H9 (cell line): ENCODE measurements at regions not wholly inside any gene's neighbourhood (a gene's known extent, or its start where the extent isn't known, plus 50 kb on each side); places are given as distances from the start of the nearest gene placed in this dataset.

ENCODE experiments used
- DNase-seq: peaks from one replicate; pipeline ENCODE4 v3.0.0-alpha.2; 2017
- H2AFZ ChIP-seq: one replicate; pipeline ENCODE4 v1.6.1; 2013; ENCODE audit warnings: mild to moderate bottlenecking, low read length, control low read depth, moderate library complexity
- H2AK5ac ChIP-seq: 2 replicates; pipeline ENCODE4 v1.6.1; 2013; ENCODE audit warnings: low read length, control low read depth, mixed read lengths; ENCODE audit not compliant: insufficient read length
- H2BK120ac ChIP-seq: one replicate; pipeline ENCODE4 v1.6.1; 2013; ENCODE audit warnings: low read depth, mild to moderate bottlenecking, low read length, control low read depth, inconsistent platforms; ENCODE audit not compliant: poor library complexity, severe bottlenecking
- H2BK12ac ChIP-seq: 2 replicates; pipeline ENCODE4 v1.6.1; 2013; ENCODE audit warnings: low read length, control low read depth, mixed read lengths, low read depth; ENCODE audit not compliant: insufficient read length
- H2BK15ac ChIP-seq: 2 replicates; pipeline ENCODE4 v1.6.1; 2013; ENCODE audit warnings: low read depth, low read length, control low read depth
- H2BK20ac ChIP-seq: one replicate; pipeline ENCODE4 v1.6.1; 2013; ENCODE audit warnings: low read depth, mild to moderate bottlenecking, low read length, control low read depth, inconsistent platforms; ENCODE audit not compliant: poor library complexity, severe bottlenecking
- H2BK5ac ChIP-seq: 2 replicates; pipeline ENCODE4 v1.6.1; 2013; ENCODE audit warnings: low read length, control low read depth, mixed read lengths; ENCODE audit not compliant: insufficient read length
- H3K14ac ChIP-seq: 2 replicates; pipeline ENCODE4 v1.6.1; 2013; ENCODE audit warnings: low read length, control low read depth; ENCODE audit not compliant: insufficient read depth
- H3K18ac ChIP-seq: 2 replicates; pipeline ENCODE4 v1.6.1; 2013; ENCODE audit warnings: low read depth, mild to moderate bottlenecking, mixed read lengths, low read length, control low read depth; ENCODE audit not compliant: insufficient read length
- H3K23ac ChIP-seq: 2 replicates; pipeline ENCODE4 v1.6.1; 2013; ENCODE audit warnings: low read length, control low read depth, mixed read lengths, low read depth; ENCODE audit not compliant: insufficient read length
- H3K23me2 ChIP-seq: 2 replicates; pipeline ENCODE4 v1.6.1; 2013; ENCODE audit warnings: low read depth, mild to moderate bottlenecking, mixed read lengths, low read length, control low read depth; ENCODE audit not compliant: insufficient read length, poor library complexity, severe bottlenecking
- H3K27ac ChIP-seq: 2 replicates; pipeline ENCODE4 v1.5.1; 2013; ENCODE audit warnings: low read length, control low read depth, mixed read lengths, low read depth; ENCODE audit not compliant: insufficient read length
- H3K27me3 ChIP-seq: 2 replicates; pipeline ENCODE4 v1.6.1; 2013; ENCODE audit warnings: low read length, control low read depth, inconsistent platforms; ENCODE audit not compliant: insufficient read depth
- H3K4ac ChIP-seq: 2 replicates; pipeline ENCODE4 v1.6.1; 2013; ENCODE audit warnings: low read depth, mild to moderate bottlenecking, control low read depth, inconsistent platforms, low read length, moderate library complexity
- H3K4me1 ChIP-seq: 2 replicates; pipeline ENCODE4 v1.6.1; 2013; ENCODE audit warnings: low read length, control low read depth, inconsistent platforms; ENCODE audit not compliant: insufficient read depth
- H3K4me2 ChIP-seq: 2 replicates; pipeline ENCODE4 v1.6.1; 2013; ENCODE audit warnings: low read length, control low read depth, mixed read lengths; ENCODE audit not compliant: insufficient read length, insufficient read depth
- H3K56ac ChIP-seq: 2 replicates; pipeline ENCODE4 v1.6.1; 2013; ENCODE audit warnings: low read depth, mild to moderate bottlenecking, mixed read lengths, low read length, control low read depth; ENCODE audit not compliant: insufficient read length
- H3K79me1 ChIP-seq: 2 replicates; pipeline ENCODE4 v1.6.1; 2013; ENCODE audit warnings: low read depth, mild to moderate bottlenecking, moderate library complexity, low read length, control low read depth, inconsistent platforms; ENCODE audit not compliant: insufficient read depth, poor library complexity, severe bottlenecking
- H3K79me2 ChIP-seq: 2 replicates; pipeline ENCODE4 v1.6.1; 2013; ENCODE audit warnings: low read length, control low read depth, inconsistent platforms; ENCODE audit not compliant: insufficient read depth
- H3K9ac ChIP-seq: 2 replicates; pipeline ENCODE4 v1.6.1; 2013; ENCODE audit warnings: low read length, control low read depth, mixed read lengths; ENCODE audit not compliant: insufficient read length; ENCODE audit errors: extremely low read depth
- H3K9me3 ChIP-seq: one replicate; pipeline ENCODE4 v1.6.1; 2013; ENCODE audit warnings: low read depth, low read length, inconsistent platforms; ENCODE audit not compliant: control insufficient read depth
- H3T11ph ChIP-seq: one replicate; pipeline ENCODE4 v1.6.1; 2013; ENCODE audit warnings: mild to moderate bottlenecking, low read length, control low read depth, inconsistent platforms
- H4K20me1 ChIP-seq: one replicate; pipeline ENCODE4 v1.6.1; 2013; ENCODE audit not compliant: control insufficient read depth, insufficient read length, insufficient read depth
- H4K5ac ChIP-seq: 2 replicates; pipeline ENCODE4 v1.6.1; 2013; ENCODE audit warnings: low read depth, mild to moderate bottlenecking, mixed read lengths, low read length, control low read depth; ENCODE audit not compliant: insufficient read length
- H4K8ac ChIP-seq: replicated peaks from 2 replicates; pipeline ENCODE4 v1.6.1; 2013; ENCODE audit warnings: low read length, control low read depth, mixed read lengths, low read depth; ENCODE audit not compliant: insufficient read length
- H4K91ac ChIP-seq: 2 replicates; pipeline ENCODE4 v1.6.1; 2013; ENCODE audit warnings: low read depth, mild to moderate bottlenecking, moderate library complexity, mixed read lengths, low read length, control low read depth; ENCODE audit not compliant: insufficient read length
- H3K27ac Mint-ChIP-seq, 3 experiments: 2 replicates in 2 of 3; 3 replicates in 1 of 3; pipeline ENCODE4 v1.8.0; 2020 to 2021; ENCODE audit warnings: mixed read lengths in 3 of 3, mild to moderate bottlenecking in 1 of 3, moderate library complexity in 1 of 3
- H3K27me3 Mint-ChIP-seq: 2 replicates; pipeline ENCODE4 v1.8.0; 2021; ENCODE audit warnings: low read depth, mild to moderate bottlenecking, moderate library complexity, mixed read lengths
- H3K36me3 Mint-ChIP-seq, 3 experiments: 2 replicates in 2 of 3; 3 replicates in 1 of 3; pipeline ENCODE4 v1.8.0; 2020 to 2021; ENCODE audit warnings: low read depth in 3 of 3, mixed read lengths in 3 of 3; ENCODE audit not compliant: insufficient read depth in 1 of 3
- H3K4me1 Mint-ChIP-seq, 2 experiments: 2 replicates each; pipeline ENCODE4 v1.8.0; 2020; ENCODE audit warnings: mixed read lengths in 2 of 2
- H3K4me3 Mint-ChIP-seq, 2 experiments: 2 replicates in 1 of 2; 3 replicates in 1 of 2; pipeline ENCODE4 v1.8.0; 2020 to 2021; ENCODE audit warnings: mild to moderate bottlenecking in 2 of 2, mixed read lengths in 2 of 2, moderate library complexity in 1 of 2
- H3K9me3 Mint-ChIP-seq, 2 experiments: 2 replicates in 1 of 2; 3 replicates in 1 of 2; pipeline ENCODE4 v1.8.0; 2020; ENCODE audit warnings: mild to moderate bottlenecking in 2 of 2, mixed read lengths in 2 of 2, moderate library complexity in 1 of 2
- CTCF ChIP-seq: fragments of 200-600 bp; sonication (generic); conservative IDR thresholded peaks from 3 replicates; pipeline ENCODE4 v1.8.0; 2021; ENCODE audit warnings: antibody characterized with exemption, mild to moderate bottlenecking
- WGBS: extraction: QIAGEN DNeasy Blood & Tissue Kit; methylation state at CpG from one replicate; pipeline ENCODE4 v1.1.7; 2013; ENCODE audit warnings: missing lambda C conversion rate, low lambda C conversion rate, mixed read lengths; ENCODE audit not compliant: insufficient read length; ENCODE audit errors: extremely low coverage; 5-methylcytosine and 5-hydroxymethylcytosine counted together

GRCh38 chr12:30385706-30386105, 310.0 kb downstream of the IPO8 start:
- Histone ChIP-seq H2BK12ac (no peak overlapping the region), H3K4me1 (no peaks in the 10 kb centered on the region), H3K18ac (no peak overlapping the region), H4K20me1 (no peaks in the 10 kb centered on the region), H4K8ac (no peak overlapping the region), H2BK5ac (no peak overlapping the region), H4K5ac (no peak overlapping the region), H2AK5ac (no peak overlapping the region), H3K9ac (no peak overlapping the region), H3K56ac (no peak overlapping the region), H3K27me3 (no peaks in the 10 kb centered on the region), H2BK15ac (no peak overlapping the region), H2BK20ac (no peak overlapping the region), H4K91ac (no peak overlapping the region), H3K14ac (no peak overlapping the region), H3K79me1 (no peaks in the 10 kb centered on the region), H3K4ac (no peak overlapping the region), H3K9me3 (peaks cover 24% of the 10 kb centered on the region), H3T11ph (no peak overlapping the region), H3K23ac (no peak overlapping the region), H2BK120ac (no peak overlapping the region), H3K4me2 (no peak overlapping the region), H2AFZ (no peak overlapping the region), H3K27ac (no peak overlapping the region), H3K23me2 (no peaks in the 10 kb centered on the region), H3K79me2 (no peaks in the 10 kb centered on the region)
- Mint-ChIP-seq H3K4me1 (no peaks in the 10 kb centered on the region), H3K9me3 (peaks cover 41 to 54% of the 10 kb centered on the region in 2 experiments), H3K4me3 (no peak overlapping the region), H3K27me3 (no peaks in the 10 kb centered on the region), H3K36me3 (peaks cover 16 to 28% (median 27%) of the 10 kb centered on the region in 3 experiments), H3K27ac (no peak overlapping the region)
- DNase-seq = no peak
- no CpG with 5 or more reads among the region's 4 CpGs for WGBS
- no peak for TF ChIP-seq CTCF
